Fibroblast of skin of back (primary cell): ENCODE measurements at regions not wholly inside any gene's neighbourhood (a gene's known extent, or its start where the extent isn't known, plus 50 kb on each side); places are given as distances from the start of the nearest gene placed in this dataset.
A peak's percentile ranks its signal among the peaks of the same experiment; 100 is the strongest.

ENCODE experiments used
- DNase-seq: peaks from one replicate; pipeline ENCODE4 v3.0.0-alpha.2; 2013

GRCh38 chr2:14923820-14924580 lies 291.5 kb downstream of the LRATD1 start:
- DNase-seq = no peak

- DNase-seq = no peak
Measured at GRCh38 chr2:14925471-14925870, 293.0 kb downstream of the LRATD1 start.

GRCh38 chr2:14927021-14927564 lies 294.6 kb downstream of the LRATD1 start:
- DNase-seq = no peak

GRCh38 chr2:14928056-14928455 lies 295.5 kb downstream of the LRATD1 start:
- DNase-seq = no peak

GRCh38 chr2:14930441-14930840 lies 297.9 kb downstream of the LRATD1 start:
- DNase-seq = no peak

GRCh38 chr2:14932285-14932684 lies 299.8 kb downstream of the LRATD1 start:
- no peak for DNase-seq

- no peak for DNase-seq
Measured at GRCh38 chr2:14933753-14934152, 301.2 kb downstream of the LRATD1 start.

GRCh38 chr2:14936426-14936825 lies 303.9 kb downstream of the LRATD1 start:
- no peak for DNase-seq

GRCh38 chr2:14937336-14937735 lies 304.8 kb downstream of the LRATD1 start:
- DNase-seq = no peak

- DNase-seq = no peak
Measured at GRCh38 chr2:14941151-14941631, 308.7 kb downstream of the LRATD1 start.

GRCh38 chr2:14942987-14943386 lies 310.5 kb downstream of the LRATD1 start:
- no peak for DNase-seq

GRCh38 chr2:14944562-14945346 lies 312.2 kb downstream of the LRATD1 start:
- peak; percentile 16 for DNase-seq

GRCh38 chr2:14951569-14952285 lies 319.2 kb downstream of the LRATD1 start:
- no peak for DNase-seq

- DNase-seq = no peak
Measured at GRCh38 chr2:14952400-14952963, 320.0 kb downstream of the LRATD1 start.

- DNase-seq = no peak
Measured at GRCh38 chr2:14960686-14961324, 328.3 kb downstream of the LRATD1 start.

GRCh38 chr2:14967729-14968128 lies 335.2 kb downstream of the LRATD1 start:
- DNase-seq = no peak

- DNase-seq = peak; percentile 78
Measured at GRCh38 chr2:14975381-14975780, 342.9 kb downstream of the LRATD1 start.

- no peak for DNase-seq
Measured at GRCh38 chr2:14977021-14977420, 344.5 kb downstream of the LRATD1 start.

GRCh38 chr2:14978845-14979244 lies 346.3 kb downstream of the LRATD1 start:
- DNase-seq = peak; percentile 46

GRCh38 chr2:14982790-14983189 lies 350.3 kb downstream of the LRATD1 start:
- no peak for DNase-seq

- DNase-seq = no peak
Measured at GRCh38 chr2:14988600-14988999, 356.1 kb downstream of the LRATD1 start.

- DNase-seq = no peak
Measured at GRCh38 chr2:14991723-14992122, 359.2 kb downstream of the LRATD1 start.
